Uterus (tissue), 2 donors: ENCODE measurements at regions not wholly inside any gene's neighbourhood (a gene's known extent, or its start where the extent isn't known, plus 50 kb on each side); places are given as distances from the start of the nearest gene placed in this dataset.

Source experiments
- POLR2A ChIP-seq, 2 donors: fragments of 450-650 bp; IDR thresholded peaks; one replicate each; pipeline ENCODE4 v1.6.1; 2016; ENCODE audit warnings: antibody characterized with exemption in 2 of 2, mild to moderate bottlenecking in 1 of 2, moderate library complexity in 1 of 2
- TF ChIP-seq, protein P1 (sequence below), 4 experiments: fragments of 200-600 bp in 2 of 4; fragments of 450-650 bp in 2 of 4; sonication (generic) in 2 of 4; IDR thresholded peaks; one replicate each; pipeline ENCODE4 v1.5.1; 2016 to 2019; ENCODE audit warnings: antibody characterized with exemption in 4 of 4, mild to moderate bottlenecking in 2 of 4, moderate library complexity in 1 of 4

DNA sequence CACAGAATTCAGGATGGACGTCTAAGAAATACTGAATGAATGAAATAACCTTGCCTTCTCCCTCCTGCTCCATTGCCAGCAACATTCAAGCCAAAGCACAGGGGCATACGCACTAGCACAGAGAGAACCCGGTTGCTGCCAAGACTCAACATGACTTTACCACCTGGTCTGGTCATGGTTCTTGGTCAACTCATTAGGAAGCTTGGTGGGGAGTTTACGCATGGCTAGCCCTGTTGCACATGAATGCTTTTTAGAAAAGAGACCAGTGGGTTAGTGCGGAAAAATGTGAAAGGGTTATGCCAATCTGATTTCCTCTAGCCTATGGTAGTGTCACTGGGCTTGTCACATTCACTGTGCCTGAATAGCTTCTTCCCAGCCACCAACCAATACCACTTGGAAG lies 187.6 kb upstream of the NEBL start:
- TF ChIP-seq, protein P1, sequence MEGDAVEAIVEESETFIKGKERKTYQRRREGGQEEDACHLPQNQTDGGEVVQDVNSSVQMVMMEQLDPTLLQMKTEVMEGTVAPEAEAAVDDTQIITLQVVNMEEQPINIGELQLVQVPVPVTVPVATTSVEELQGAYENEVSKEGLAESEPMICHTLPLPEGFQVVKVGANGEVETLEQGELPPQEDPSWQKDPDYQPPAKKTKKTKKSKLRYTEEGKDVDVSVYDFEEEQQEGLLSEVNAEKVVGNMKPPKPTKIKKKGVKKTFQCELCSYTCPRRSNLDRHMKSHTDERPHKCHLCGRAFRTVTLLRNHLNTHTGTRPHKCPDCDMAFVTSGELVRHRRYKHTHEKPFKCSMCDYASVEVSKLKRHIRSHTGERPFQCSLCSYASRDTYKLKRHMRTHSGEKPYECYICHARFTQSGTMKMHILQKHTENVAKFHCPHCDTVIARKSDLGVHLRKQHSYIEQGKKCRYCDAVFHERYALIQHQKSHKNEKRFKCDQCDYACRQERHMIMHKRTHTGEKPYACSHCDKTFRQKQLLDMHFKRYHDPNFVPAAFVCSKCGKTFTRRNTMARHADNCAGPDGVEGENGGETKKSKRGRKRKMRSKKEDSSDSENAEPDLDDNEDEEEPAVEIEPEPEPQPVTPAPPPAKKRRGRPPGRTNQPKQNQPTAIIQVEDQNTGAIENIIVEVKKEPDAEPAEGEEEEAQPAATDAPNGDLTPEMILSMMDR (IDR thresholded peaks at IDR 0.05): no peak
- no peak for TF ChIP-seq POLR2A (IDR thresholded peaks at IDR 0.05)
